HEK293 (cell line): ENCODE measurements at regions not wholly inside any gene's neighbourhood (a gene's known extent, or its start where the extent isn't known, plus 50 kb on each side); places are given as distances from the start of the nearest gene placed in this dataset.

ENCODE experiments used
- CTCF ChIA-PET: fragments of 350-600 bp; formaldehyde crosslinking; extraction: SDS; loops from one replicate; lab custom pipeline; 2021; ENCODE audit warnings: antibody characterized with exemption; lab: Yijun Ruan, JAX
- POLR2A ChIA-PET: fragments of 300-600 bp; formaldehyde crosslinking; extraction: SDS; loops from one replicate; lab custom pipeline; 2020; ENCODE audit warnings: antibody characterized with exemption, inconsistent platforms; lab: Yijun Ruan, JAX
- H3K27ac ChIP-seq: fragments of 200-500 bp; sonication (Bioruptor generic); 2 replicates; pipeline ENCODE4 v1.5.1; 2014; ENCODE audit warnings: low read depth, low read length, control low read depth, inconsistent platforms; ENCODE audit errors: extremely low read depth
- H3K36me3 ChIP-seq, 2 experiments: fragments of 200-500 bp in 1 of 2; sonication (Bioruptor generic) in 1 of 2; 1 replicate in 1 of 2; 2 replicates in 1 of 2; pipeline ENCODE4 v1.5.1; 2014 to 2017; ENCODE audit warnings: inconsistent platforms in 2 of 2, low read length in 2 of 2; ENCODE audit not compliant: control insufficient read depth in 2 of 2, insufficient read depth in 1 of 2
- H3K4me1 ChIP-seq: fragments of 200-500 bp; sonication (Bioruptor generic); 2 replicates; pipeline ENCODE4 v1.5.1; 2014; ENCODE audit warnings: mild to moderate bottlenecking, low read length, inconsistent platforms; ENCODE audit not compliant: control insufficient read depth, insufficient read depth
- H3K4me3 ChIP-seq: 2 replicates; pipeline ENCODE4 v1.5.1; 2011; ENCODE audit warnings: low read depth, mild to moderate bottlenecking, control low read depth, low read length, moderate library complexity
- H3K9me3 ChIP-seq: fragments of 200-500 bp; sonication (Bioruptor generic); 2 replicates; pipeline ENCODE4 v1.5.1; 2014; ENCODE audit warnings: low read depth, low read length, inconsistent platforms; ENCODE audit not compliant: control insufficient read depth, insufficient read depth
- GLI4 ChIP-seq: fragments of 450-650 bp; formaldehyde crosslinking; IDR thresholded peaks from 2 replicates; pipeline ENCODE4 v1.5.1; 2016; ENCODE audit warnings: missing biosample characterization, missing genetic modification characterization
- GLIS1 ChIP-seq: fragments of 450-650 bp; formaldehyde crosslinking; IDR thresholded peaks from 2 replicates; pipeline ENCODE4 v1.5.1; 2016; ENCODE audit warnings: missing biosample characterization, missing genetic modification characterization
- KLF1 ChIP-seq: fragments of 450-650 bp; formaldehyde crosslinking; IDR thresholded peaks from 2 replicates; pipeline ENCODE4 v1.5.1; 2016; ENCODE audit warnings: missing biosample characterization, missing genetic modification characterization
- MYNN ChIP-seq: fragments of 450-650 bp; formaldehyde crosslinking; IDR thresholded peaks from 2 replicates; pipeline ENCODE4 v1.5.1; 2016; ENCODE audit warnings: missing biosample characterization, missing genetic modification characterization, borderline replicate concordance
- OSR2 ChIP-seq: fragments of 450-650 bp; formaldehyde crosslinking; IDR thresholded peaks from 2 replicates; pipeline ENCODE4 v1.5.1; 2016; ENCODE audit warnings: missing biosample characterization, missing genetic modification characterization
- SCRT2 ChIP-seq: fragments of 450-650 bp; formaldehyde crosslinking; IDR thresholded peaks from 2 replicates; pipeline ENCODE4 v1.5.1; 2016; ENCODE audit warnings: missing biosample characterization, missing genetic modification characterization
- SP3 ChIP-seq: fragments of 450-650 bp; formaldehyde crosslinking; IDR thresholded peaks from 2 replicates; pipeline ENCODE4 v1.5.1; 2016; ENCODE audit warnings: missing biosample characterization, missing genetic modification characterization
- TCF7L2 ChIP-seq: IDR thresholded peaks from 2 replicates; pipeline ENCODE4 v1.6.1; 2011; ENCODE audit warnings: low read depth, mild to moderate bottlenecking, inconsistent platforms, low read length, moderate library complexity, borderline replicate concordance
- ZBTB1 ChIP-seq: fragments of 450-650 bp; formaldehyde crosslinking; IDR thresholded peaks from 2 replicates; pipeline ENCODE4 v1.5.1; 2016; ENCODE audit warnings: missing biosample characterization, missing genetic modification characterization
- ZBTB17 ChIP-seq: fragments of 450-650 bp; formaldehyde crosslinking; IDR thresholded peaks from 2 replicates; pipeline ENCODE4 v1.5.1; 2016; ENCODE audit warnings: missing biosample characterization, missing genetic modification characterization
- ZBTB20 ChIP-seq: fragments of 450-650 bp; formaldehyde crosslinking; IDR thresholded peaks from 2 replicates; pipeline ENCODE4 v1.5.1; 2016; ENCODE audit warnings: missing biosample characterization, missing genetic modification characterization
- ZBTB48 ChIP-seq: fragments of 450-650 bp; formaldehyde crosslinking; IDR thresholded peaks from 2 replicates; pipeline ENCODE4 v1.5.1; 2016; ENCODE audit warnings: missing biosample characterization, missing genetic modification characterization
- ZNF112 ChIP-seq: fragments of 450-650 bp; formaldehyde crosslinking; IDR thresholded peaks from 2 replicates; pipeline ENCODE4 v1.5.0; 2017; ENCODE audit warnings: missing biosample characterization, missing genetic modification characterization
- ZNF114 ChIP-seq: fragments of 450-650 bp; formaldehyde crosslinking; IDR thresholded peaks from 2 replicates; pipeline ENCODE4 v1.5.0; 2017; ENCODE audit warnings: missing biosample characterization, missing genetic modification characterization
- ZNF146 ChIP-seq: fragments of 450-650 bp; formaldehyde crosslinking; IDR thresholded peaks from 2 replicates; pipeline ENCODE4 v1.5.1; 2016; ENCODE audit warnings: missing biosample characterization, missing genetic modification characterization
- ZNF239 ChIP-seq: fragments of 450-650 bp; formaldehyde crosslinking; IDR thresholded peaks from 2 replicates; pipeline ENCODE4 v1.5.1; 2016; ENCODE audit warnings: missing biosample characterization, missing genetic modification characterization
- ZNF24 ChIP-seq: fragments of 450-650 bp; formaldehyde crosslinking; IDR thresholded peaks from 2 replicates; pipeline ENCODE4 v1.5.1; 2016; ENCODE audit warnings: missing biosample characterization, missing genetic modification characterization
- ZNF292 ChIP-seq: fragments of 450-650 bp; formaldehyde crosslinking; IDR thresholded peaks from 2 replicates; pipeline ENCODE4 v1.5.1; 2016; ENCODE audit warnings: low read depth, missing biosample characterization, missing genetic modification characterization, borderline replicate concordance
- ZNF416 ChIP-seq: fragments of 450-650 bp; formaldehyde crosslinking; IDR thresholded peaks from 2 replicates; pipeline ENCODE4 v1.5.1; 2016; ENCODE audit warnings: missing biosample characterization, missing genetic modification characterization
- ZNF514 ChIP-seq: fragments of 450-650 bp; formaldehyde crosslinking; IDR thresholded peaks from 2 replicates; pipeline ENCODE4 v1.5.1; 2016; ENCODE audit warnings: missing biosample characterization, missing genetic modification characterization
- ZNF521 ChIP-seq: fragments of 450-650 bp; formaldehyde crosslinking; IDR thresholded peaks from 2 replicates; pipeline ENCODE4 v1.5.1; 2017; ENCODE audit warnings: missing biosample characterization, mild to moderate bottlenecking, missing genetic modification characterization
- ZNF544 ChIP-seq: fragments of 450-650 bp; formaldehyde crosslinking; IDR thresholded peaks from 2 replicates; pipeline ENCODE4 v1.5.0; 2017; ENCODE audit warnings: missing biosample characterization, missing genetic modification characterization
- ZNF549 ChIP-seq: fragments of 450-650 bp; IDR thresholded peaks from 2 replicates; pipeline ENCODE4 v1.5.1; 2018; ENCODE audit warnings: missing biosample characterization, missing genetic modification characterization, mild to moderate bottlenecking, inconsistent platforms, moderate library complexity
- ZNF560 ChIP-seq: fragments of 450-650 bp; formaldehyde crosslinking; IDR thresholded peaks from 2 replicates; pipeline ENCODE4 v1.5.1; 2017; ENCODE audit warnings: missing biosample characterization, missing genetic modification characterization, borderline replicate concordance
- ZNF791 ChIP-seq: fragments of 450-650 bp; formaldehyde crosslinking; IDR thresholded peaks from 2 replicates; pipeline ENCODE4 v1.5.1; 2016; ENCODE audit warnings: missing biosample characterization, missing genetic modification characterization
- ZXDB ChIP-seq: fragments of 450-650 bp; formaldehyde crosslinking; IDR thresholded peaks from 2 replicates; pipeline ENCODE4 v1.5.1; 2016; ENCODE audit warnings: missing biosample characterization, missing genetic modification characterization
- TF ChIP-seq, protein P1 (sequence below): fragments of 450-650 bp; IDR thresholded peaks from 2 replicates; pipeline ENCODE4 v1.5.1; 2018; ENCODE audit warnings: missing biosample characterization, mild to moderate bottlenecking, missing genetic modification characterization
- TF ChIP-seq, protein P2 (sequence below): fragments of 450-650 bp; formaldehyde crosslinking; IDR thresholded peaks from 2 replicates; pipeline ENCODE4 v1.5.1; 2016; ENCODE audit warnings: missing biosample characterization, missing genetic modification characterization
- TF ChIP-seq, protein P3 (sequence below): fragments of 450-650 bp; formaldehyde crosslinking; IDR thresholded peaks from 2 replicates; pipeline ENCODE4 v1.5.1; 2016; ENCODE audit warnings: missing biosample characterization, missing genetic modification characterization, low read depth
- TF ChIP-seq, protein P4 (sequence below): fragments of 450-650 bp; formaldehyde crosslinking; IDR thresholded peaks from 2 replicates; pipeline ENCODE4 v1.5.1; 2016; ENCODE audit warnings: missing biosample characterization, missing genetic modification characterization
- TF ChIP-seq, protein P5 (sequence below): fragments of 450-650 bp; formaldehyde crosslinking; IDR thresholded peaks from 2 replicates; pipeline ENCODE4 v1.5.1; 2016; ENCODE audit warnings: missing biosample characterization, missing genetic modification characterization
- TF ChIP-seq, protein P6 (sequence below): IDR thresholded peaks from 2 replicates; pipeline ENCODE4 v1.6.1; 2011; ENCODE audit warnings: mild to moderate bottlenecking, low read depth, low read length, borderline replicate concordance

DNA sequence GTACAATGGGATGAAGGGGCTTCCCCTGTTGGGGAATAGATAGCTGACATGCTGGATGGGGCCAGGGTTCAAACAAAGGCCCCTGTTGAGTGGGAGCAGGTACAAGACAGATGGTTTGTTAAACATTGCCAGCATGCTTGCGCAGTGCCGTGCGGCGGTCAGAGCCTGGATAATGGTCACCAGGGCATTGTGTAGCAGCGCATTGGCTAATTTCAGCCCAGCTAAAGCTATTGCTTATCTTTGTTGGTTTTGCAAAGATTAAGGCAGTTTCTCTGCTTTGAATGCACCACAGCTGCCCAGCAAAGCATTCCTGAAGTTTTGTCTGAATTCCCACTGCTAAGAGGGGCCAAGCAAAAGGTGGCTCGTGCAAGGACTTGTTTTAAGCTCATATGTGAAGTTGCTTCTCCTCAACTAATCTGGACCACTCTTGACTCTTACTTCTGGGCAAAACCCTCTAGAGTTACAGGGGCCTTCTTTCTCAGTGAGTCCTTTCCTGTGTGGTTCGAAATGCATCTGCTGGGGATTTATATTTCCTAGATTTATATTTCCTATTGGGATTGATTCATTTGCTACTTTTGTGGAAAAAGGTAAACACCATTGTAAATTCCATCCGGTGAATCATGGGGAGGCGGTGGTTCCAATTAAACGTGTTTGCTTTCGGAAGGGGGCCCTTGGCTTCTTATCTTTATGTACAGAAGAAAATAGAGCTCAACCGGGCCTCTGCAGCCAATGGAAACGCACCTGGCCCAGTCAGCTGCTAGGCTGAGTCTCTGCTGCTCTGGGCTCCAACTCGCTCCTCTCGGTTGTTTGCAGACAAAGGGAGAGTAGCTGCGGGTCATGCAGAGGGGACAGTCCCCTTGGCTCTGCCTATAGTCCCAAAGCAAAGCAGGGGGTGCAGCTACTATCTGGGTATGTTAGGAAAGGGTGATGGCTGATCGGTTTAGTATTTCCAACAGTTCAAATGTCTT is 72.1 kb downstream of the FOXA2 start:
- CTCF ChIA-PET, result interaction anchor here (1.2 kb wide), 1 partner anchor 74 kb away, joined by 4 read pairs; no protein-coding TSS in a partner anchor
- Histone ChIP-seq H3K4me3 (no peak overlapping the region), H3K27ac (peak overlapping the region; percentile 89), H3K9me3 (no peaks in the 10 kb centered on the region), H3K4me1 (peaks cover 20% of the 10 kb centered on the region), H3K36me3 (no peaks in the 10 kb centered on the region)
- POLR2A ChIA-PET, result interaction anchor here (1.4 kb wide), 1 partner anchor 10 kb away, joined by 4 read pairs; no protein-coding TSS in a partner anchor
- no peak for TF ChIP-seq ZBTB48 (tag by site-specific recombination)
- TF ChIP-seq ZBTB20 (tag by site-specific recombination), result peak; percentile 67
- TF ChIP-seq ZNF146 (tag by site-specific recombination), result no peak
- TF ChIP-seq, protein P1, sequence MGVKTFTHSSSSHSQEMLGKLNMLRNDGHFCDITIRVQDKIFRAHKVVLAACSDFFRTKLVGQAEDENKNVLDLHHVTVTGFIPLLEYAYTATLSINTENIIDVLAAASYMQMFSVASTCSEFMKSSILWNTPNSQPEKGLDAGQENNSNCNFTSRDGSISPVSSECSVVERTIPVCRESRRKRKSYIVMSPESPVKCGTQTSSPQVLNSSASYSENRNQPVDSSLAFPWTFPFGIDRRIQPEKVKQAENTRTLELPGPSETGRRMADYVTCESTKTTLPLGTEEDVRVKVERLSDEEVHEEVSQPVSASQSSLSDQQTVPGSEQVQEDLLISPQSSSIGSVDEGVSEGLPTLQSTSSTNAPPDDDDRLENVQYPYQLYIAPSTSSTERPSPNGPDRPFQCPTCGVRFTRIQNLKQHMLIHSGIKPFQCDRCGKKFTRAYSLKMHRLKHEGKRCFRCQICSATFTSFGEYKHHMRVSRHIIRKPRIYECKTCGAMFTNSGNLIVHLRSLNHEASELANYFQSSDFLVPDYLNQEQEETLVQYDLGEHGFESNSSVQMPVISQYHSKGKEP (tag by site-specific recombination), result no peak
- peak; percentile 67 for TF ChIP-seq OSR2 (tag by site-specific recombination)
- TF ChIP-seq ZNF560 (tag by site-specific recombination), result no peak
- peak; percentile 80 for TF ChIP-seq ZBTB17 (tag by site-specific recombination)
- no peak for TF ChIP-seq ZBTB1 (tag by site-specific recombination)
- TF ChIP-seq, protein P2, sequence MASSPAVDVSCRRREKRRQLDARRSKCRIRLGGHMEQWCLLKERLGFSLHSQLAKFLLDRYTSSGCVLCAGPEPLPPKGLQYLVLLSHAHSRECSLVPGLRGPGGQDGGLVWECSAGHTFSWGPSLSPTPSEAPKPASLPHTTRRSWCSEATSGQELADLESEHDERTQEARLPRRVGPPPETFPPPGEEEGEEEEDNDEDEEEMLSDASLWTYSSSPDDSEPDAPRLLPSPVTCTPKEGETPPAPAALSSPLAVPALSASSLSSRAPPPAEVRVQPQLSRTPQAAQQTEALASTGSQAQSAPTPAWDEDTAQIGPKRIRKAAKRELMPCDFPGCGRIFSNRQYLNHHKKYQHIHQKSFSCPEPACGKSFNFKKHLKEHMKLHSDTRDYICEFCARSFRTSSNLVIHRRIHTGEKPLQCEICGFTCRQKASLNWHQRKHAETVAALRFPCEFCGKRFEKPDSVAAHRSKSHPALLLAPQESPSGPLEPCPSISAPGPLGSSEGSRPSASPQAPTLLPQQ (tag by site-specific recombination), result no peak
- no peak for TF ChIP-seq ZNF791 (tag by site-specific recombination)
- peak; percentile 46; the same call in 1 of the 2 replicates for TF ChIP-seq KLF1
- TF ChIP-seq SP3 (tag by site-specific recombination), result no peak
- TF ChIP-seq ZNF112 (tag by site-specific recombination), result no peak
- TF ChIP-seq ZXDB (tag by site-specific recombination), result peak; percentile 72
- no peak for TF ChIP-seq ZNF416 (tag by site-specific recombination)
- TF ChIP-seq, protein P3, sequence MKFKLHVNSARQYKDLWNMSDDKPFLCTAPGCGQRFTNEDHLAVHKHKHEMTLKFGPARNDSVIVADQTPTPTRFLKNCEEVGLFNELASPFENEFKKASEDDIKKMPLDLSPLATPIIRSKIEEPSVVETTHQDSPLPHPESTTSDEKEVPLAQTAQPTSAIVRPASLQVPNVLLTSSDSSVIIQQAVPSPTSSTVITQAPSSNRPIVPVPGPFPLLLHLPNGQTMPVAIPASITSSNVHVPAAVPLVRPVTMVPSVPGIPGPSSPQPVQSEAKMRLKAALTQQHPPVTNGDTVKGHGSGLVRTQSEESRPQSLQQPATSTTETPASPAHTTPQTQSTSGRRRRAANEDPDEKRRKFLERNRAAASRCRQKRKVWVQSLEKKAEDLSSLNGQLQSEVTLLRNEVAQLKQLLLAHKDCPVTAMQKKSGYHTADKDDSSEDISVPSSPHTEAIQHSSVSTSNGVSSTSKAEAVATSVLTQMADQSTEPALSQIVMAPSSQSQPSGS (tag by site-specific recombination), result no peak
- TF ChIP-seq TCF7L2, result peak; percentile 26; the same call in 1 of the 2 replicates
- TF ChIP-seq ZNF292, result no peak
- no peak for TF ChIP-seq ZNF544 (tag by site-specific recombination)
- peak; percentile 42; the same call in 1 of the 2 replicates for TF ChIP-seq GLIS1
- TF ChIP-seq MYNN, result no peak
- TF ChIP-seq ZNF514 (tag by site-specific recombination), result no peak
- TF ChIP-seq ZNF549, result no peak
- no peak for TF ChIP-seq ZNF521
- TF ChIP-seq, protein P4, sequence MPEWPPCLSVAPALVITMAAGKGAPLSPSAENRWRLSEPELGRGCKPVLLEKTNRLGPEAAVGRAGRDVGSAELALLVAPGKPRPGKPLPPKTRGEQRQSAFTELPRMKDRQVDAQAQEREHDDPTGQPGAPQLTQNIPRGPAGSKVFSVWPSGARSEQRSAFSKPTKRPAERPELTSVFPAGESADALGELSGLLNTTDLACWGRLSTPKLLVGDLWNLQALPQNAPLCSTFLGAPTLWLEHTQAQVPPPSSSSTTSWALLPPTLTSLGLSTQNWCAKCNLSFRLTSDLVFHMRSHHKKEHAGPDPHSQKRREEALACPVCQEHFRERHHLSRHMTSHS (tag by site-specific recombination), result 0 out of 2 replicates have a peak, but pooled peaks have one; percentile 15
- TF ChIP-seq, protein P5, sequence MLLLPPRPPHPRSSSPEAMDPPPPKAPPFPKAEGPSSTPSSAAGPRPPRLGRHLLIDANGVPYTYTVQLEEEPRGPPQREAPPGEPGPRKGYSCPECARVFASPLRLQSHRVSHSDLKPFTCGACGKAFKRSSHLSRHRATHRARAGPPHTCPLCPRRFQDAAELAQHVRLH (tag by site-specific recombination), result no peak
- TF ChIP-seq ZNF114 (tag by site-specific recombination), result no peak
- no peak for TF ChIP-seq SCRT2 (tag by site-specific recombination)
- TF ChIP-seq ZNF24, result 0 out of 2 replicates have a peak, but pooled peaks have one; percentile 20
- no peak for TF ChIP-seq ZNF239
- TF ChIP-seq GLI4 (tag by site-specific recombination), result no peak
- TF ChIP-seq, protein P6, sequence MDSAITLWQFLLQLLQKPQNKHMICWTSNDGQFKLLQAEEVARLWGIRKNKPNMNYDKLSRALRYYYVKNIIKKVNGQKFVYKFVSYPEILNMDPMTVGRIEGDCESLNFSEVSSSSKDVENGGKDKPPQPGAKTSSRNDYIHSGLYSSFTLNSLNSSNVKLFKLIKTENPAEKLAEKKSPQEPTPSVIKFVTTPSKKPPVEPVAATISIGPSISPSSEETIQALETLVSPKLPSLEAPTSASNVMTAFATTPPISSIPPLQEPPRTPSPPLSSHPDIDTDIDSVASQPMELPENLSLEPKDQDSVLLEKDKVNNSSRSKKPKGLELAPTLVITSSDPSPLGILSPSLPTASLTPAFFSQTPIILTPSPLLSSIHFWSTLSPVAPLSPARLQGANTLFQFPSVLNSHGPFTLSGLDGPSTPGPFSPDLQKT, result no peak
